ENCODE measurements at regions not wholly inside any gene's neighbourhood (a gene's known extent, or its start where the extent isn't known, plus 50 kb on each side); places are given as distances from the start of the nearest gene placed in this dataset.

DNA sequence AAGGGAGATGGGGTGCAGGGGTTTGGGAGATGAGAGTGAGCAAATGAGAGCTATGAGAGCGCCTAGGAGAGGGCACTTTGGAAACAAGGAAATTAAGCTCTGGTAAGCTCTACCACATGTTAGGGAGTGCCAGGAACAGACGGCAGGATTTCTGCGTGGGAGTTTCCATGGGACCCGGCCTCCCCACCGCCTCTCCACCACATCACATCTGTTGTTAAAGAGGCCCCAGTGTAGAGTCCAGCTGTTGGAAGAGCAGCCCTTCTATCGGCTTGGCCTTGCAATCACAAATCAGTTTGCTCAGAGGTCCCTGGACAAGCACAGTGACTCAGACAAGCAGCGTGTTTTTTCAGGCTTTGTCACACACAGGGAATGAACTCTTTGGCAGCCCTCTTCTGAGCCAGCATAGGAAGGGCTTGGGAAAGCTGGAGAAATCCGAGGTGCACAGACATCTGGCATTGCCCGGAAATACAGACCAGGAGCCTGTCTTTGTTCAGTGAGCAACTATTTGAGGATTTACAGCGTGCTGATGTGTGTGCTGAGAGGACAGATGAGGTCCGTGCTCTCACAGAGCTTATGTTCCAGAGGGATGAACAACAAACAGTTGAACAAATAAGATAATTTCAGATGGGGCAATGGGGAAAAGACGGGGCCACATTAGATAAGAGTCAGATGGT is 370.6 kb upstream of the PROK2 start:
- TF ChIP-seq, protein P1, sequence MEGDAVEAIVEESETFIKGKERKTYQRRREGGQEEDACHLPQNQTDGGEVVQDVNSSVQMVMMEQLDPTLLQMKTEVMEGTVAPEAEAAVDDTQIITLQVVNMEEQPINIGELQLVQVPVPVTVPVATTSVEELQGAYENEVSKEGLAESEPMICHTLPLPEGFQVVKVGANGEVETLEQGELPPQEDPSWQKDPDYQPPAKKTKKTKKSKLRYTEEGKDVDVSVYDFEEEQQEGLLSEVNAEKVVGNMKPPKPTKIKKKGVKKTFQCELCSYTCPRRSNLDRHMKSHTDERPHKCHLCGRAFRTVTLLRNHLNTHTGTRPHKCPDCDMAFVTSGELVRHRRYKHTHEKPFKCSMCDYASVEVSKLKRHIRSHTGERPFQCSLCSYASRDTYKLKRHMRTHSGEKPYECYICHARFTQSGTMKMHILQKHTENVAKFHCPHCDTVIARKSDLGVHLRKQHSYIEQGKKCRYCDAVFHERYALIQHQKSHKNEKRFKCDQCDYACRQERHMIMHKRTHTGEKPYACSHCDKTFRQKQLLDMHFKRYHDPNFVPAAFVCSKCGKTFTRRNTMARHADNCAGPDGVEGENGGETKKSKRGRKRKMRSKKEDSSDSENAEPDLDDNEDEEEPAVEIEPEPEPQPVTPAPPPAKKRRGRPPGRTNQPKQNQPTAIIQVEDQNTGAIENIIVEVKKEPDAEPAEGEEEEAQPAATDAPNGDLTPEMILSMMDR (IDR thresholded peaks at IDR 0.05; ENCODE audit: insufficient read depth, low read depth, low read length): no peak
- no peak for TF ChIP-seq EZH2 (IDR thresholded peaks at IDR 0.05; ENCODE audit: insufficient read depth, low read length)

Data from astrocyte (in vitro differentiated cells and primary cell).